Endothelial cell (in vitro differentiated cells): ENCODE measurements at regions not wholly inside any gene's neighbourhood (a gene's known extent, or its start where the extent isn't known, plus 50 kb on each side); places are given as distances from the start of the nearest gene placed in this dataset.

Experiments used
- DNase-seq: peaks from one replicate; pipeline ENCODE4 v3.0.0; 2021; ENCODE audit warnings: low spot score
- H3K27ac Mint-ChIP-seq: one replicate; pipeline ENCODE4 v1.8.0; 2021; ENCODE audit warnings: mixed read lengths, inconsistent platforms; ENCODE audit not compliant: unreplicated experiment
- H3K27me3 Mint-ChIP-seq: one replicate; pipeline ENCODE4 v1.8.0; 2021; ENCODE audit warnings: mild to moderate bottlenecking, moderate library complexity, mixed read lengths, inconsistent platforms; ENCODE audit not compliant: unreplicated experiment
- H3K36me3 Mint-ChIP-seq: one replicate; pipeline ENCODE4 v1.8.0; 2021; ENCODE audit warnings: mild to moderate bottlenecking, low read depth, mixed read lengths, inconsistent platforms; ENCODE audit not compliant: unreplicated experiment
- H3K4me1 Mint-ChIP-seq: one replicate; pipeline ENCODE4 v1.8.0; 2021; ENCODE audit warnings: mild to moderate bottlenecking, mixed read lengths, inconsistent platforms; ENCODE audit not compliant: unreplicated experiment
- H3K4me3 Mint-ChIP-seq: one replicate; pipeline ENCODE4 v1.8.0; 2021; ENCODE audit warnings: mild to moderate bottlenecking, mixed read lengths, inconsistent platforms; ENCODE audit not compliant: unreplicated experiment
- H3K9me3 Mint-ChIP-seq: one replicate; pipeline ENCODE4 v1.8.0; 2021; ENCODE audit warnings: mixed read lengths, inconsistent platforms; ENCODE audit not compliant: unreplicated experiment
- TF ChIP-seq, protein P1 (sequence below): fragments of 200-600 bp; sonication (generic); IDR thresholded peaks from one replicate; pipeline ENCODE4 v1.5.0; 2021; ENCODE audit warnings: antibody characterized with exemption; ENCODE audit not compliant: unreplicated experiment

GRCh38 chr7:106814887-106815286 lies 50.2 kb upstream of the PIK3CG start:
- H3K27me3 Mint-ChIP-seq = peaks cover 2% of the 10 kb centered on the region
- no peak for DNase-seq
- TF ChIP-seq, protein P1, sequence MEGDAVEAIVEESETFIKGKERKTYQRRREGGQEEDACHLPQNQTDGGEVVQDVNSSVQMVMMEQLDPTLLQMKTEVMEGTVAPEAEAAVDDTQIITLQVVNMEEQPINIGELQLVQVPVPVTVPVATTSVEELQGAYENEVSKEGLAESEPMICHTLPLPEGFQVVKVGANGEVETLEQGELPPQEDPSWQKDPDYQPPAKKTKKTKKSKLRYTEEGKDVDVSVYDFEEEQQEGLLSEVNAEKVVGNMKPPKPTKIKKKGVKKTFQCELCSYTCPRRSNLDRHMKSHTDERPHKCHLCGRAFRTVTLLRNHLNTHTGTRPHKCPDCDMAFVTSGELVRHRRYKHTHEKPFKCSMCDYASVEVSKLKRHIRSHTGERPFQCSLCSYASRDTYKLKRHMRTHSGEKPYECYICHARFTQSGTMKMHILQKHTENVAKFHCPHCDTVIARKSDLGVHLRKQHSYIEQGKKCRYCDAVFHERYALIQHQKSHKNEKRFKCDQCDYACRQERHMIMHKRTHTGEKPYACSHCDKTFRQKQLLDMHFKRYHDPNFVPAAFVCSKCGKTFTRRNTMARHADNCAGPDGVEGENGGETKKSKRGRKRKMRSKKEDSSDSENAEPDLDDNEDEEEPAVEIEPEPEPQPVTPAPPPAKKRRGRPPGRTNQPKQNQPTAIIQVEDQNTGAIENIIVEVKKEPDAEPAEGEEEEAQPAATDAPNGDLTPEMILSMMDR = no peak
- H3K36me3 Mint-ChIP-seq = no peaks in the 10 kb centered on the region
- peak overlapping the region; percentile 39 for H3K27ac Mint-ChIP-seq
- H3K4me3 Mint-ChIP-seq = no peak overlapping the region
- peaks cover 37% of the 10 kb centered on the region for H3K4me1 Mint-ChIP-seq
- H3K9me3 Mint-ChIP-seq = no peaks in the 10 kb centered on the region
